ENCODE measurements at regions not wholly inside any gene's neighbourhood (a gene's known extent, or its start where the extent isn't known, plus 50 kb on each side); places are given as distances from the start of the nearest gene placed in this dataset.

- TF ChIP-seq CTCF (IDR thresholded peaks at IDR 0.05; ENCODE audit: extremely low read depth, missing control alignments), result no peak
- DNase-seq (ENCODE audit: low spot score), result no peak
Observed at GRCh38 chr18:23333827-23334226, 119.3 kb upstream of the RIOK3 start.

DNA sequence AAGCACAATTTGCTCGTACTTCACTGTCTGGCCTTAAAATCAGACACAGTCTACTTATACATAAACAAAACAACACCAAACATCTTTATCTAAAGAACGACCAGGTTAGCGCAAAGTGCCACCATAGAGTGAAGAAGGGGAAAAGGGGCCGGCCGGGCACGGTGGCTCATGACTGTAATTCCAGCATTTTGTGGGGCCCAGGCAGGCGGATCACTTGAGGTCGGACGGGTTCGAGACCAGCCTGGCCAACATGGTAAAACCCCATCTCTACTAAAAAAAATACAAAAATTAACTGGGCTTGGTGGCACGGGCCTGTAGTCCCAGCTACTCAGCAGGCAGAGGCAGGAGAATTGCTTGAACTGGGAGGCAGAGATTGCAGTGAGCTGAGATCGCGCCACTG lies 118.5 kb upstream of the RIOK3 start:
- DNase-seq (ENCODE audit: low spot score), result no peak
- TF ChIP-seq CTCF (IDR thresholded peaks at IDR 0.05; ENCODE audit: extremely low read depth, missing control alignments), result no peak

- TF ChIP-seq CTCF (IDR thresholded peaks at IDR 0.05; ENCODE audit: extremely low read depth, missing control alignments), result no peak
- no peak for DNase-seq (ENCODE audit: low spot score)
Observed at GRCh38 chr18:23336101-23336500, 117.0 kb upstream of the RIOK3 start.

- no peak for TF ChIP-seq CTCF (IDR thresholded peaks at IDR 0.05; ENCODE audit: extremely low read depth, missing control alignments)
Observed at GRCh38 chr18:23337599-23338444, 115.3 kb upstream of the RIOK3 start.

GRCh38 chr18:23340661-23341060 lies 112.4 kb upstream of the RIOK3 start:
- DNase-seq (ENCODE audit: low spot score), result no peak
- no peak for TF ChIP-seq CTCF (IDR thresholded peaks at IDR 0.05; ENCODE audit: extremely low read depth, missing control alignments)

More at GRCh38 chr18:23337599-23338444, 115.3 kb upstream of the RIOK3 start:
- no peak for DNase-seq (ENCODE audit: low spot score)

GRCh38 chr18:23341383-23341782 lies 111.7 kb upstream of the RIOK3 start:
- TF ChIP-seq CTCF (IDR thresholded peaks at IDR 0.05; ENCODE audit: extremely low read depth, missing control alignments), result no peak

DNA sequence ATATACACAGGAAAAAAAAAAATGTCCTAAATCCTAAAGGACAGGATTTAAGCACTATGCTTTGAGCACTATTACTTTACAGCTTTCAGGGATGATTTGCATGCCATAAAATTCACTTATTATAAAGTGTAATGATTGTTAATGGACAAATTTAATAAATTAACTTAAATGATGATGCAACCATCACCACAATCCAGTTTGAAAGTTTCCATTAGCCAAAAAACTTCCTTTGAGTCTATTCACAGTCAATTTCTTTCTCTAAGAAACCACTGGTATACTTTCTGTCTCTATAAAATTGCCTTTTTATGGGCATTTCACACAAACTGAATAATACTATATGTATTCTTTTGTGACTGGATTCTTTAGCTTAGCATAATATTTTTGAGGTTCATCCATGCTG lies 111.1 kb upstream of the RIOK3 start:
- TF ChIP-seq CTCF (IDR thresholded peaks at IDR 0.05; ENCODE audit: extremely low read depth, missing control alignments), result no peak
- DNase-seq (ENCODE audit: low spot score), result no peak

More at GRCh38 chr18:23341383-23341782, 111.7 kb upstream of the RIOK3 start:
- DNase-seq (ENCODE audit: low spot score), result no peak

Data from GM20000 (cell line).